Superior temporal gyrus (tissue), 1 donor: ENCODE measurements at regions not wholly inside any gene's neighbourhood (a gene's known extent, or its start where the extent isn't known, plus 50 kb on each side); places are given as distances from the start of the nearest gene placed in this dataset.
"Not testable (repeated sequence)": the region's sequence is repeated elsewhere in the genome, so short reads cannot be mapped to it uniquely, and the experiment has no call there.

Experiments used
- DNase-seq: peaks from one replicate; pipeline ENCODE4 v3.0.0-alpha.2; 2016; ENCODE audit errors: extremely low spot score

GRCh38 chr6:60991427-60992028 lies 1294.5 kb downstream of the KHDRBS2 start:
- DNase-seq, result no peak

- no peak for DNase-seq
These were observed 1333.5 kb downstream of the KHDRBS2 start for GRCh38 chr6:60952500-60952899.

GRCh38 chr6:60950221-60950923 lies 1335.7 kb downstream of the KHDRBS2 start:
- not testable (repeated sequence) for DNase-seq

- not testable (repeated sequence) for DNase-seq
These were observed 1338.6 kb downstream of the KHDRBS2 start for GRCh38 chr6:60947416-60947815.

GRCh38 chr6:60944803-60945202 lies 1341.2 kb downstream of the KHDRBS2 start:
- not testable (repeated sequence) for DNase-seq

GRCh38 chr6:60935970-60936369 lies 1350.1 kb downstream of the KHDRBS2 start:
- DNase-seq, result not testable (repeated sequence)

- DNase-seq, result not testable (repeated sequence)
These were observed 1366.4 kb downstream of the KHDRBS2 start for GRCh38 chr6:60919652-60920051.

GRCh38 chr6:60903860-60904259 lies 1382.2 kb downstream of the KHDRBS2 start:
- not testable (repeated sequence) for DNase-seq

GRCh38 chr6:60893374-60893773 lies 1392.7 kb downstream of the KHDRBS2 start:
- not testable (repeated sequence) for DNase-seq

- no peak for DNase-seq
These were observed 1394.4 kb downstream of the KHDRBS2 start for GRCh38 chr6:60891606-60892005.

- not testable (repeated sequence) for DNase-seq
These were observed 1408.6 kb downstream of the KHDRBS2 start for GRCh38 chr6:60877396-60877795.

GRCh38 chr6:60870779-60871178 lies 1415.2 kb downstream of the KHDRBS2 start:
- DNase-seq, result not testable (repeated sequence)

GRCh38 chr6:60867548-60867947 lies 1418.5 kb downstream of the KHDRBS2 start:
- no peak for DNase-seq

GRCh38 chr6:60843175-60843982 lies 1442.6 kb downstream of the KHDRBS2 start:
- DNase-seq, result not testable (repeated sequence)

GRCh38 chr6:60830726-60831125 lies 1455.3 kb downstream of the KHDRBS2 start:
- DNase-seq, result not testable (repeated sequence)

- DNase-seq, result not testable (repeated sequence)
These were observed 1463.4 kb downstream of the KHDRBS2 start for GRCh38 chr6:60822597-60822996.

- not testable (repeated sequence) for DNase-seq
These were observed 1468.0 kb downstream of the KHDRBS2 start for GRCh38 chr6:60818072-60818471.

- not testable (repeated sequence) for DNase-seq
These were observed 1471.2 kb downstream of the KHDRBS2 start for GRCh38 chr6:60814784-60815183.

GRCh38 chr6:60813897-60814596 lies 1472.0 kb downstream of the KHDRBS2 start:
- not testable (repeated sequence) for DNase-seq

- DNase-seq, result not testable (repeated sequence)
These were observed 1475.8 kb downstream of the KHDRBS2 start for GRCh38 chr6:60810216-60810615.

GRCh38 chr6:60799146-60799545 lies 1486.9 kb downstream of the KHDRBS2 start:
- peak; percentile 42 for DNase-seq

- not testable (repeated sequence) for DNase-seq
These were observed 1488.2 kb downstream of the KHDRBS2 start for GRCh38 chr6:60797831-60798230.
